ENCODE measurements at regions not wholly inside any gene's neighbourhood (a gene's known extent, or its start where the extent isn't known, plus 50 kb on each side); places are given as distances from the start of the nearest gene placed in this dataset.

DNA sequence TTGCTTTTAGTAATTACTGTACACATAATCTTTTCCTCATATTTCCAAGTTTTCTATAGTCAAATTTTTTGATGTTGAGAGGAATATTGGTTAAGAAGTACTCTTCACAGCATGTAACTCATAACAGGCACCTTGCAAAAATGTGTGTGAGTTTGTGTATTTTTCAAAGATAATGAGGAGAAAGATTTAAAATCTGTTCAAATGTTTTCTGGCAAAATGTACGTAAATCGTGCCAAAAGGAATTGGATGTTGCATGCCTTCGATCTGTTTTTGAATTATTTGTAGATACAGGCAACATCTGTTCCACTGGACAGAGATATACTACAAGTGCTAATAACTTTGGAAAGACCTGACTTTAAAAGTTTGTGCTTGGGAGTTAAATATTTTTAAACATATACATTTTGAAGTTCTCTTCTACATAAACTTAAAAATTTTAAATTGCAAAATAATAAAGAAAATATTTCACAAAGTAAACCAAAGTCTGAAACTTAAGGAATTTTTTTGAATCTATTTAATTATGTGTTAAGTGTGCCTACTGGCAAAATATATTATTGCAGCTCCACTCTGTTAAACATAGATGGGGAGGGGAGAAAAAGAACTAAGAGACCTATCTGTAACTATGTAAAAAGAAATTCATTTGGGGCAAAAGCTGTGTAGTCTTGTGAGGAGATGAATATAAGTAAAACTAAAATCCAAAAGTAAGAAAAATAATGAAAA lies 133.5 kb upstream of the UBE2E3 start:
- TF ChIP-seq, protein P1, sequence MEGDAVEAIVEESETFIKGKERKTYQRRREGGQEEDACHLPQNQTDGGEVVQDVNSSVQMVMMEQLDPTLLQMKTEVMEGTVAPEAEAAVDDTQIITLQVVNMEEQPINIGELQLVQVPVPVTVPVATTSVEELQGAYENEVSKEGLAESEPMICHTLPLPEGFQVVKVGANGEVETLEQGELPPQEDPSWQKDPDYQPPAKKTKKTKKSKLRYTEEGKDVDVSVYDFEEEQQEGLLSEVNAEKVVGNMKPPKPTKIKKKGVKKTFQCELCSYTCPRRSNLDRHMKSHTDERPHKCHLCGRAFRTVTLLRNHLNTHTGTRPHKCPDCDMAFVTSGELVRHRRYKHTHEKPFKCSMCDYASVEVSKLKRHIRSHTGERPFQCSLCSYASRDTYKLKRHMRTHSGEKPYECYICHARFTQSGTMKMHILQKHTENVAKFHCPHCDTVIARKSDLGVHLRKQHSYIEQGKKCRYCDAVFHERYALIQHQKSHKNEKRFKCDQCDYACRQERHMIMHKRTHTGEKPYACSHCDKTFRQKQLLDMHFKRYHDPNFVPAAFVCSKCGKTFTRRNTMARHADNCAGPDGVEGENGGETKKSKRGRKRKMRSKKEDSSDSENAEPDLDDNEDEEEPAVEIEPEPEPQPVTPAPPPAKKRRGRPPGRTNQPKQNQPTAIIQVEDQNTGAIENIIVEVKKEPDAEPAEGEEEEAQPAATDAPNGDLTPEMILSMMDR (IDR thresholded peaks at IDR 0.05; ENCODE audit: low read depth, low read length, missing control alignments) = no peak
- no peak overlapping the region for H3K4me3 ChIP-seq (replicated peaks; ENCODE audit: low read depth, low read length)
- DNase-seq (ENCODE audit: extremely low read depth, low read depth) = no peak

DNA sequence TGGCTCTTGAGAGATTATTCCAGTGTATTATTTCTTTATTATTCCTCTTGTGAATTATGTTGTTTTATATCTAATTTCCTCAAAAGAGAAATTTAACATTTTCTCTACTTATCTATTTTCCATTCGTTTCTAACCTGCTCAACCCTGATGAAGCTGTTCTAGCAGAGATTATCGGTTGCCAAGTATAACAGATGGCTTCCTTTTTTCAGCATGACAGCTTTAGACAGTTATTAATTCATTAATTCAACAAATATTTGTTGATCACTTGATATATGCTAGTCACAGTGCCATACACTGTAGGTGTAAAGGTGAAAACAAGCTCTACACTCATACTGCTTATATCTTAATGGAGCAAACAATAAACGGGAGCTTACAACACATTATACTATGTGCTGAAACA lies 137.9 kb upstream of the UBE2E3 start:
- no peak overlapping the region for H3K4me3 ChIP-seq (replicated peaks; ENCODE audit: low read depth, low read length)
- no peak for DNase-seq (ENCODE audit: extremely low read depth, low read depth)
- TF ChIP-seq, protein P1 (IDR thresholded peaks at IDR 0.05; ENCODE audit: low read depth, low read length, missing control alignments) = no peak

GRCh38 chr2:180840641-180841040 lies 139.8 kb upstream of the UBE2E3 start:
- H3K4me3 ChIP-seq (replicated peaks; ENCODE audit: low read depth, low read length) = no peak overlapping the region

DNA sequence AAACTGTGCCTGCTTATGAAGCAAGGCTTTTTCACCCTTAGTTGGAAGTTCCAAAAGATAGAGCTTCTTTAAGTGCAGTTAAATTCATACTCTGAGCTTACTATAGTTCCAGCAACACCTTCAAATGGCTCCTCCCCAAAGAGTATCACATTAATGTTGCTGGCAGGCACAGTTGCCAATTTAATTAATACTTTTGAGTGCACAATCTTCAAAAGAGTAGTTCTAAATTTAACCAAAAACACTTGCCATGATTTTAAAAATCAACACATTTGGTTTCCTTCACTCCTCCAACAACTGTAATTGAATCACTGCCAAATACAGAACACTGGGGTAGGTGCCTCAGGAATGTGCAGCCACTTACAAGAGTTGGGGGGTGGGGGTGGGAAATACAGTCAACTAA lies 150.6 kb upstream of the UBE2E3 start:
- TF ChIP-seq, protein P1 (IDR thresholded peaks at IDR 0.05; ENCODE audit: low read depth, low read length, missing control alignments) = no peak
- H3K4me3 ChIP-seq (replicated peaks; ENCODE audit: low read depth, low read length) = no peak overlapping the region
- no peak for DNase-seq (ENCODE audit: extremely low read depth, low read depth)

More at GRCh38 chr2:180840641-180841040, 139.8 kb upstream of the UBE2E3 start:
- TF ChIP-seq, protein P1 (IDR thresholded peaks at IDR 0.05; ENCODE audit: low read depth, low read length, missing control alignments) = no peak
- no peak for DNase-seq (ENCODE audit: extremely low read depth, low read depth)

DNA sequence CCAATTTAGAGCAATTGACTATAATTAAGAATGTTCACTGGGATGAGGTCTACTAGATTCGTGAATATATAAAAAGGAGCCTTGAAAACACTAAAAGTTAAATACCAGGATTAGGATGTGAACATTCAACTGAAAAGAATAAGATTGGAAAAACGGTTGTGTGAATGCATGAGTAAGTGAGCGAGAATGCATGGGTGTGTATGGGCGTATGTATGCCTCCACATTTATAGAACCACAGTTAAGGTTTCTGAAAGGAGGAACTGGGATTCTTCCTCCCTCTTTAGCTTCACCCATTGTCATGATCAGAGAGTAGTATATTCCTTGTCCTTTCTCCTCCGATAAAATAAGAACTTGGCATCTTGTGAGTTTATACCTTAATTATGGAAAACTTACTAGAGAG lies 151.1 kb upstream of the UBE2E3 start:
- TF ChIP-seq, protein P1 (IDR thresholded peaks at IDR 0.05; ENCODE audit: low read depth, low read length, missing control alignments) = no peak
- H3K4me3 ChIP-seq (replicated peaks; ENCODE audit: low read depth, low read length) = no peak overlapping the region
- no peak for DNase-seq (ENCODE audit: extremely low read depth, low read depth)

DNA sequence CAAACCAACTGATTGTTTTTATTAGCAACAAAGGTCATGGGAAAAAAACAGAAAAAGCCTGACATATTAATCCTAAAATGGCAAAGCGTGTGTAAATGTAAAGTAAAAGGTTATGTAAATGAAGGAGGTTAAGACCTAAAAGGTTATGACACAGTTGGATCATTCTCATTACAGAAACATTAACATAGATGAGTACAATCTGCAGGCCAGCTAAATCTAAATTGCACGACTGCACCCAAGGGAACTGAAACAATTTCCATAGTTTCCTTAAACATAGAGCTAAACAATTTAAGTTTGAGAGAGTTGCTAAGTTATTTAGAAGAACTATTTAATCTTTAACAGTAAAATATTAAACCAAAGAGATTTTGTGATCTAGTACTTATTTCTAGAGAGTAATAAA lies 151.6 kb upstream of the UBE2E3 start:
- TF ChIP-seq, protein P1 (IDR thresholded peaks at IDR 0.05; ENCODE audit: low read depth, low read length, missing control alignments) = no peak
- DNase-seq (ENCODE audit: extremely low read depth, low read depth) = no peak
- H3K4me3 ChIP-seq (replicated peaks; ENCODE audit: low read depth, low read length) = no peak overlapping the region

Data from HFF-Myc (cell line).